NCI-H2227 (cell line): ENCODE measurements at regions not wholly inside any gene's neighbourhood (a gene's known extent, or its start where the extent isn't known, plus 50 kb on each side); places are given as distances from the start of the nearest gene placed in this dataset.
"Not testable (repeated sequence)": the region's sequence is repeated elsewhere in the genome, so short reads cannot be mapped to it uniquely, and the experiment has no call there.

Source experiments
- DNase-seq: peaks from one replicate; lab custom pipeline; 2025; ENCODE audit not compliant: unreplicated experiment; lab: John Stamatoyannopoulos, UW

DNA sequence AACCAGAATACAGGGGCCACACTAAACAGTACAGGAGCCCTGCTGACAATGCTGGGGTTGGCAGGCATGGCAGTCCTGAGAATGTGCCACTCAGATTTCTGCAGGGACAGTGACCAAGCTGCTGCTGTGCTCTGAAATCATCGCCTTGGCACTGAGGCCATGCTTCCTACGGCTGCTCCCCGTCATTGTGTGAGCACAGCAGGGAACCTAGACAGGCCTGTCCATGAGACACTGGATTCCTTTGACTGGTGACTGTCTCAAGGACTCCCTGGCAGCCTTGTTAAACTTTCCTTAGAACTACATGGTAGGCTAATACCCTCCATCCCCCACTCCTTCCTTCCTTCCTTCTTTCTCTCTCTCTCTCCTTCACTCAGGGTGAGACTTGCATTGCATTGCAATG, 111.4 kb downstream of the LUZP4 start:
- no peak for DNase-seq

DNA sequence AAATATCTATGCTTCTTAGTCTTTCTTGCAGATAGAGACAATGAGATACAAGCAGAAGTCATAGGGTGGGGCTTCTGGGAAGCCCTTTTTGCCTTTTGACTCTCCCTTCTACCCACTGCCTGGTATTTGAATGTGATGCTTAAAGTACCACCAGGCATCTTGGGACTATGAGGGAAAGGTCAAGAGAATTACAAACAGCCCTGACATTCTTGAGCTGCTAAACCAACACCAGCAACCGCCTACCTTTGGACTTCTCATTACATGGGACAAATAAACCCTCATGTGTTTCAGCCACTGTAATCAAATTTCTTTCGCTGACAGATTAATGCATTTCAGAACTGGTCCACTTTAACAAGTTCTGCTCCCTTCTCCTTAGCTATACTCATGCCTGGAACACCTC, 112.8 kb downstream of the LUZP4 start:
- DNase-seq, result no peak

DNA sequence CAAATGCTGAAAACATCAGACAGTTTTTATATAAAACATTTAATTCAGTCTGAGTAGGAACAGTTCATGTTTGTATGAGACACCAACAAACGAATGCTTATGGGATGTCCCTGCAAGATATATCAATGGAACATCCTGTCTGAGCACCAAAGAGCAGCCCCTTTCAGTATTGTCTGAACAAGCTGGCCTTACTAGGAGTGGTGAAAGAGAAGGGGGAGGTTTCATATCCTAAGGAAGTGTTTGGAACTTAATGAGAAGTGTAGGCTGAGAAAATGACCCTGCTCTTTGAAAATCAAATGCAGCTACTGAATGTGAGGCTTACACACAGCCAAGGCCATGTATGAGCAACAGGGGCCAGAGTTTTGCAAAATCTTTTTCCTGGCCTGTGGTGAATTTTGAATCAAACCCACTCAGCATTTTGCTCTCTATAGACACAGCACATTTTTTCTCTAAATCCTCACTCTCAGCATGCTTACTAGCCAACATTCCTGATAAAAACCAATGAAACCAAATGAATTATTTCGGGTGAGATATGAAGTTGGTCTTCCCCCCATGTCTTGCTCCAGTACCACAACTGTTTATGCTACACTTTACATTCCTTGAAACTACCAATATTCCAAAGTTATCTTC, 119.4 kb downstream of the LUZP4 start:
- DNase-seq, result no peak

DNA sequence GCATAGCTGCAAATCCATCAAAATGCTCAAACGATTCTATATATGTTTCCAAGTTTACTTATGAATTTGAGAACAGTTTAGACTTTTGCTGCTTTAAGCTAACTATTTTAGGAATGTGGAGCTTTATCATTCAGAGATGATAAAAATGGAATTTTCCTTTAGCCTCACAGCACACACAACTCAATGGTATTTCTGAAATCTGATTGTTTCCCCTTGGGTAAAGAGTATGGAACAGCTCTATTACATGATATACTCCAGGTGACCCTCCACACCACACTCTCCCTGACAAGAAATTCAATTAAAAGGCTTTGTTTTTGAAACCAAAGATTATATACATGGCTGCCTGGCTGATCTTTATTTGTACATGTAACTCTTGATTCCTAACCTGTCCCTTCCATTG, 120.0 kb downstream of the LUZP4 start:
- DNase-seq, result no peak

DNA sequence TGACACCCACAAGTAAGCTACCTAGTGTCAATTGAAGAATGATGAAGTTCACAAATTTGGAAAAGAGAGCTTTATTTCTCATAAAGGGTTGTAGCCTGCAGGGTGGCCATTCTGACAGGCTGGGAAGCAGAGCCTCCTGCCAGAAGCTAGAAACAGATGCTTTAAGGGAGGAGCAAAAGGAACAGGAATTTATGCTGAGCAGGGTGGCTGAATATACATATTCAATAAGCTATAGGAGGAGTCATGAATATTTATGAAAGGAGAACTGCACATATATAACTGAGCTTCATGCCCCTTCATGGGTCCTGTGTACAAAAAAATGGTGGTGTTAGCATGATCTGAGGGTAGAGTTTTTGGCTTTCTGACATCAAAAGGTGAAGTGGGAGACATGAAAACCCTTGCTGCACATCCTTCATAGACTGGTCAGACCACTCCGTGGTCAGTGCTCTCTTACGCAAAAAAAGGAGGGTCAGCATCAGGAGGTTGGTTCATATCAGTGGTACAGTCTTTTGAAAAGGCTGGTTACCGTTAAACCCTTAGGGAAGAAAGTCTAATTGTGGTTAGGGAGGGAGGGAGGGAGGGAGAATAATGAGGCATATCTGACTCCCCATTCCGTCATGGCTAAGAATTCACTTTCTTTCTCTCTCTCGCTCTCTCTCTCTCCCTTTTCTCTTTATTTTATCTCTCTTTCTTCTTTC, 121.4 kb downstream of the LUZP4 start:
- DNase-seq, result no peak

DNA sequence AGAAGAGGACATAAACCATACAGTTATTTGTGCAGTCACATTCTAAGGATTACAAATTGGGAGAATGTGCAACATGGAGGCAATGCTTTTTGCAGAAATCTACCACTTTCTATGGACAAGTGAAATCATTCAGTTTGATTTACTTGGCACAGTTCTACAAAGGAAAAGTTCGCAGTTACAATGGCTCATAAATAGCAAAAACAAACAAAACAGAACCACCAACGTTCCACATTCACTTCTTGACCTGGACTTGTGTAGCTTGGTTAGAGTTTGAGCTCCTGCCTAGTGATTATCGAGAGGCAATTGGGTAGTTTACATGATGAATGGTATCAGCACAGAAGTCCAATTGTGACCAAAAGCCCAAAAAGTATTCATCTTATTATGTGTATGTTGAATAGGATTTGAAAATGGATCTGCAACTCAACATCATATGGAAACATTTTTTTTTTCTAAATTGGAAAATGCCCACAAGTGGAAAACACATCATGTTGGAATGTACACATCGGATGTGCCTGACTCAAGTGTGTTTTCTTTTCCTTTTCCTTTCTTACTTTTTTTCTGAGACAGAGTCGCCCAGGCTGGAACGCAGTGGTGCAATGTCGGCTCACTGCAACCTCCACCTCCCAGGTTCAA, 123.8 kb downstream of the LUZP4 start:
- no peak for DNase-seq

DNA sequence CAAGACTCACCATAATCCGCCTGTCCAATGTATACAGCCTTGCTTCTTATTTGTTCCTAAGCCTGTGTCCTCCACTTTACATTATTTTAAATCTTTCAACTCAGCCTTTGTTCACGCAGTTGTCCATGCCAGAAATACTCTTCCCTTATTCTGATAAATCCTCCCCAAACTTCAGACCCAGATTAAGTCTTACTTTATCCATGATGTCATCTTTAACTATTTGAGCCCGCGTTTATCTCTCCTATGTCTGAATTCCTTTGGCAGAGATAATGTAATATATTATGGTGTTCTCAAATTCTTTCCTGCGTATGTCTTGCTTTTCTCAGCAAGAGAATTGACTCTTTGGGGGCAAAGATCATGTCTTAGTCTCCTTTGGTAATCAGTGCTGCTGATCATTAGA, 129.6 kb downstream of the LUZP4 start:
- no peak for DNase-seq

DNA sequence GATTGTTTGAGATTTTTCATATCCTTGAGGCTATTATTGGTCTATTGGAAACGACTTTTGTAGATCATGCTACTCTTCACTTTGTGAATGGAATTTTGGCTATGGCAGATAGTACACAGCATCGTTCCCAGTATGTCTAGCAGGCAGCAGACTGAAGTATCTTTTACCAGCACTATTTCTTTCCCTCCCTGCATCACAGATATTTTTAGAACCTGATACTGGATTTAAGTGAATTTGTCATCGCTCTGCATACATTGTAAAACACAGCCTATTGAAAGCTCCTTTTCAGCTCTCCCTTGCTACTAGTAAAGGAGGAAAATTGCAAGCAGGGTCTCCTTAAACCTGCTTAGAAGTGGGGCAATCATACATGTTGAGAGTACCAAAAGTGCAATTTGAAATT, 133.6 kb downstream of the LUZP4 start:
- no peak for DNase-seq

DNA sequence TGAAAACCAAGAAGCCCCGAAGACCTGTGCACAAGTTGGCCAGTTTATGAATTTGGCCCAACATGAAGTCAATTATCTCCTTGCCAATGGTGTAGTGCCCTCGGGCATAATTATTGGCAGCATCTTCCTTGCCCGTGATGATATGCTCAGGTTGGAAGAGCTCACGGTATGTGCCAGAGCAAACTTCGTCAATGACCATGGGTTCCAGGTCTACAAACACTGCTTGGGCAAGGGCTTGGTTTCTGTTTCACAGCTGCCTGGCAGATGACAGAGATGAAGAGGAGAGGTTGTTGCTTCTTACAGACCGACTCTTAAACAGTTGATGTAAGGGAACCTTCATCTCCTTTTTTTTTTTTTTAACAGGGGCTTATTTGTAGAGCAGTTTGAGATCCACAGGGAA, 135.6 kb upstream of the PLS3 start:
- DNase-seq, result no peak

DNA sequence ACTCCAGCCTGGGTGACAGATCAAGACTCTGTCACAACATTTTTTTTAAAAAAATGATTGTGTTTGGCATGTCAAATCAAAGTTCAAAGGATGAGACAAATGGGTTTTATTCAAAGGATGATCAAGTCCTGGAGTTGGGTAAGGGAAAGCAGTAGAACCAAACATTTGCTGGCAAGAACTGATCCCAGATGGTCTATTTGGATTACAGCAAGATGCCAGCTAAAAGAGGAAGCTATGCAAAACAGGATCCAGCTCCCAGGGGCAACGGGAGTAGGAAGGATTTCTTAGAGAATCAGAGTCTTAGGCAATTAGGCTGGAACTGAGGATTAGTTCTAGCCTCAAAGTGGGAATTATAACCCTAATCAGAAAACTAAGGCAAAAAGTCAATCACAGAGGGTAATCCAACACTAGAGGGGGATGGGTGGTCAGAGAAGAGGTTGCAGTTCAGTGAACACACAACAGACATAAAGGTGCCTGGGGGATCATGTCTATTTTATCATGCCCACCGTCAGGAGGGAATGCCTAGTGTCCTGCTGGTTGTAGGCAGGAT, 133.0 kb upstream of the PLS3 start:
- DNase-seq, result no peak

DNA sequence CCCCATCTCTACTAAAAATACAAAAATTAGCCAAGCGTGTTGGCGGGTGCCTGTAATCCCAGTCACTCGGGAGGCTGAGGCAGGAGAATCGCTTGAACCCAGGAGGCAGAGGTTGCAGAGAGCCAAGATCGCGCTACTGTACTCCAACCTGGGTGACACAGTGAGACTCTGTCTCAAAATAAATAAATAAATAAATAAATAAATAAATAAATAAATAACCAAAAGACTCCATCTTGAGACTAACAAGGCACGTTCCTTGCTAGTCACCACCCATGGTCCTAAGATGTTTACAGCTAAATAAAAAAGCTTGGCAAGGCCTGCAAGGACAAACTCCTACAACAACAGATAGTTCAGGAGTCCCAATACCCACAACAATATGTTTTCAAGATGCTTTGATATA, 126.1 kb upstream of the PLS3 start:
- DNase-seq, result not testable (repeated sequence)

DNA sequence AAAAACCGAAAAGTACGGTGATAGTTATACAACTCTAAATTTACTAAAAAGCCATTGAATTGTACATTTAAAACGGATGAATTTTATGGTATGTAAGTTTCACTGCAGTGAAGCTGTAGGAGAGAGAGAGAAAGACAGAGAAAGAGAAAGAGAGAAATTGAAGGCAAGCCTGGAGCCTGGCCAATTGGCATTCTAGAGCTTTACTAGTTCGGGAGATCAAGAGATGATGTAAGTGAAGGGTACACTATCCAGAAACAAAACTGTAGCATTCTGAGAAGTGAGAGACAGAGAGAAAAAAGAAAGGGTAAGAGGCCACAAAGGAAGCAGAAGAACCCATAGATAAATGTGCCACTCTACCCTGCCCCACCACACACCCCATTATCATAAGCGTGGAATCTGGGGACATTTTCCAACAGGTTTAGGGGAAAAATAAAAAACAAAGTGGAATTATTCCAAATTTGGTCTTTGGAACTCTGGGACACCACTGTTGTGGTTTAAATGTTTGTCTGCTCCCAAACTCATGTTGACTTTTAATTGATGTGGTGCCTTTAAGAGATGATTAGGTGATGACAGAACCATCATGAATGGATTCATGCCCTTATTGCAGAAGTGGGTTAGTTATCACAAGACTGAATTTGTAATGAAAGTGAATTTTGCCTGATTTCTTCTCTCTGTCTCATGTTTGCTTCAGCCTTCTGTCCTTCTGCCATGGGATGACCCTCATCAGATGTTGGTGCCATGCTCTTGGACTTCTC, 123.0 kb upstream of the PLS3 start:
- DNase-seq, result no peak

DNA sequence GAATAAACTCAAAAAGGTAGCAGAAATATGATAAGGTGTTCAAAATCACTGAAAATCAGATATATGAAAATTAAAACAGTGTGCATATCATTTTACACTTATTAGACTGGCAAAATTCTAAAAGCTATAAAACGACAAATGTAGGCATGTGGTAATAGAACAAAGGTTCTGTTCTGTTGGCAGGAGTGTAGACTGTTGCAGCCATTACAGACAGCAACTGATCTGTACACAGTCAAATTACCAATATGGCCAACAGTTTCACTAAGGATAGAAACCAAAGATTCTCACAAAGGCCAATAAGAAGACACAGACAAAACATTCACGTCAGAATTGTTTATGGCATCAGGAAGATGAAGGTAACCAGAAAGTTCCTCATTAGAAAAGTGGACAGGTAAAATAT, 112.8 kb upstream of the PLS3 start:
- no peak for DNase-seq

DNA sequence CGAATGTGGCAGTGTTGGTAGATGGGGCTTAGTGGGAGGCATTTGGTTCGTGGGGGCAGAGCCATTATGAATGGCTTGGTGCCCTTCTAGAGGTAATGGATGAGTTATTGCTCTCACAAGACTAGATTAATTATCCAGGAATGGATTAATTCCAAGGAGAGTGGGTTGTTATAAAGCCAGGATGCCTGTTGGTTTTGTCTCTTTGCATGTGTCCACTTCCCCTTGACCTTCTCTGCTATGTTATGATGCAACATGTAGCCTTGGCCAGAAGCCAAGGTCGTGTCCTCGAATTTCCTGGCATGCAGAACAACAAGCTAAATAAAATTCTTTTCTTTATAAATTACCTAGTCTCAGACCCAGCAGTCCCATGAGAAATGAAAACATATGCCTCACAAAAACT, 111.2 kb upstream of the PLS3 start:
- DNase-seq, result no peak

DNA sequence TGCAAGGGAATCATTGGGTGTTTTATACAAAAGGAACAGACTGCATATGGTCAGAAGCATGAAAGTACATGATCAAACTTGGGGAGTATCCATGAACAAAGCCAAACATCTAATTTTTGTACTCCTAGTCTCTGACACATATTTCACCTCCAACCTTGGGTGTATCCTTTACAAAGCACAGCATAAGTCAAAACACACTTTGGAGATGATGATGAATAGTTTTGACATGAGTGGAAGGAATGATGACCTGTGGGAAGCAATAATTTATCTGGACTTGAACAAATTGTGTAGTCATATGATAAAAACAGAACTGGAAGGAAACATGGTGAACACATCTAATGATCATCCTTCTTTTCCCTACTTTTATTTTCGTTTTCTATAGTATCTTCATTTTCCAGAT, 108.7 kb upstream of the PLS3 start:
- no peak for DNase-seq

DNA sequence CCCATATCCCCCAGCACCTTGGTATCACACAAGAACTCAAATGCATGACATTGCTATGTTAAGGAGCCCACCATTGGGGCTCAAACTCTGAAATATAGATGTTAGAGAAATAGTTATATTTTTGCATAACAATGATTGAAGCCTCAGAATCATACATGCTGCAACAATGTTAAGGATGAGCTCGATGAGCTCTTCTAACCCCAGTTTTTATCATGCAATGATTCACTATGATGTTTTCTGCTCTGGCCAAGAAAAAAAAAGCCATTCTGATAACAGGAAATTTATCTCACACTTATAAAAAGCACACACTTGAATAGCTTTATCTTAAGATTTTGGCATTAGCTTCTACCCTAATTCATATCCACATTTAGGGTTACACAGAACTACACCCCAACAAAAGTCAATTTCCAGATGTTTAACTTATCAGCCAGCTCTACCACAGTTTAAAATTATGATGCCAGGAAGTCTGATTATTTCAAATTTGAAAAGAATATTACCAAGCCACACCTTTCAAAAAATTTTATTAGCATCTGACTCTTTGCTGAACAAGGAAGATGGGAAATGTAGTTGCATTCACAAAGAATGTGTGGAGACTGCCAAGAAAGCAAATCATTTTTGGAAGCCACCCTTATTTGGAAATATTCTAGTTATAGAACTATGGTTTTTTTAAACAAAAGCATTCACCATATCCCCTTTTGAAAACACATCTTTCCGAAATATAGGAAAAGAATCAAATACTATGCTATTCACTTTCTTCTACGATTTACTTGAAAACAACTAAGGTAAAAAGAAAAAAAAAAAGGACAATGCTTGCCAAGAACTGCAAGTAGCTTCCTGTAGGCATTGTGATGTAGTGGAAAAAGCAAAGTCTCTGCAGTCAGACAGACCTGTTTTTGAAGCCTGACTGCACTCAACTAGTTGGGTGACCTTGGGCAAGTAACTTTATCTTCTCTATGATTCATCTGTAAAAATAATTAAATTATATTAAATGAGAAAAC, 100.8 kb upstream of the PLS3 start:
- no peak for DNase-seq

DNA sequence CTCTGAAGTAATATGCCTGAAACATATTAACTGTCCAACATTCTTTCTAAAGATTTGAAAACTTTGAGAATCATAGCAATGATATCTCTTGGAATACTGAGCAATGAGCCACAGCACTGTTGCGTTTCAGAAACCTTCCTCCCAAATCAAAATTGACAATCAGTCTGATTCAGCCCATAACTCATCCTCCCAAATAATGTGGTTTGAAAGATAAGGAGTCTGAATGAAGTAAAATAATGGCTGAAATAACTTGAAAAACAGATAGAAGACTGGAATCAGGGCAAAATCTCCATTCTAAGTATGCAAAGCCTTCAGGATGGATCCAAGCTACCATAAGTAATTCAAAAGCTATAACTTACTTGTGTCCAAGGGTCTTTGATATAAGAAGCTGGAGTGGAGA, 98.6 kb upstream of the PLS3 start:
- DNase-seq, result no peak

DNA sequence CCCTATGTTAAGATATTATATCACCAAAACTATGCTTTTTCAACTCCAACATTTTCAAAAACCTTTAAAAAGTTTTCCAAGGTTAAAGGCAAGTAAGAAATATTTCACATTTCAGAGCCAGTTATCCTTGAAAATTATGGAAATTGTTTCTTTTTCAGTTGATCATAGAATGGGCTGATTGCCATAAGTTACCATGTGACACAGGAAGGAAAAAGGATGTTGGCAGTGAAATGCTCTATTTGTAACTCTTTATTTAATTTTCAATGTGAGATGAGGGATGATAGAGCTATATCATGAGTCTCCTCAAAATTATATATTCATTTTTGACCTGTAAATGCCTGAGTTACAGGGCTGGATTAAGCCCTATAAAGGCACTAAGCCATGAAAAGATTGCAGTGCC, 93.0 kb upstream of the PLS3 start:
- DNase-seq, result no peak

DNA sequence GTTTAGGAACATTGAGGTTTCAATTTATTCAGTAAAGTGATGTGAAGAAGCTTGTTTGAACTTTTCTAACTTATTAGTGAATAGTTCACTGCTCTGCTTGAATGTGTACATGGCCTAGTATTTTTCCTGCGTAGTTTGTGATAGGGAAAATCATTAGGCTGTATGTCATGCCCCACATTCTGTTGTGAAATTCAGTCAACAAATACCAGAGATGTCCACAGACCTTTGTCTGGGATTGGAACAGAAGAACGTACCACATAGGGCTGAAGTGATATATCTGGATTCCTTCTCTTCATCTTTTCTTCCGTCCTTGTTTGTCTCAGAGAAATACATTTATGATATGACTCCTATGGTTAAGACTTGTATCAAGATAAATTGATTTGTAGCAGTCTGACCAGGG, 88.8 kb upstream of the PLS3 start:
- DNase-seq, result no peak

DNA sequence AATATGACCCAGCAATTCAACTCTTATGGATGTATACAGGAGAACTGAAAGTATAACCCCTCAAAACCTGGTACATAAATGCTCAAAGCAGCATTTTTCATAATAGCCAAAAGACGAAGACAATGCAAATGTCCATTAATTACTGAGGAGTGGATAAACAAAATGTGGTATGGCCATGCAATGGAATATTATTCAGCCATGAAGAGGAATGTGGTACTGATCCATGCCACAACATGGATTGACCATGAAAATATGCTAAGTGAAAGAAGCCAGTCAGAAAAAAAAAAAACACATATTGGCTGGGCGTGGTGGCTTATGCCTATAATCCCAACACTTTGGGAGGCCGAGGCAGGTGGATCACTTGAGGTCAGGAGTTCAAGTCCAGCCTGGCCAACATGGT, 74.5 kb upstream of the PLS3 start:
- no peak for DNase-seq
